A673 (cell line): ENCODE measurements at regions not wholly inside any gene's neighbourhood (a gene's known extent, or its start where the extent isn't known, plus 50 kb on each side); places are given as distances from the start of the nearest gene placed in this dataset.

Experiments used
- BruUV-seq: library from RNA; stranded (reverse); fragments of 400-500 nt; replicated peaks from 2 replicates; lab custom pipeline; 2021; lab: Mats Ljungman, UMichigan
- CTCF ChIA-PET: fragments of 300-600 bp; sonication (Branson Sonifier 250); formaldehyde crosslinking; loops from one replicate; lab custom pipeline; 2022; ENCODE audit warnings: antibody characterized with exemption; lab: Charles Lee
- POLR2A ChIA-PET: fragments of 300-600 bp; sonication (Branson Sonifier 250); formaldehyde crosslinking; loops from one replicate; lab custom pipeline; 2022; ENCODE audit warnings: antibody characterized with exemption; ENCODE audit not compliant: low non-redundant PET; lab: Charles Lee
- DNase-seq: peaks from one replicate; pipeline ENCODE4 v3.0.0-alpha.2; 2015; ENCODE audit warnings: low spot score
- H3K27ac ChIP-seq: fragments of 200-600 bp; sonication (generic); 2 replicates; pipeline ENCODE4 v1.5.1; 2016; ENCODE audit warnings: mixed run types, low read depth, mild to moderate bottlenecking, mixed read lengths, antibody characterized with exemption, low read length; ENCODE audit not compliant: poor library complexity, severe bottlenecking
- H3K27me3 ChIP-seq: fragments of 200-600 bp; sonication (generic); replicated peaks from 2 replicates; pipeline ENCODE4 v1.6.1; 2017; ENCODE audit warnings: mixed run types, low read depth, mild to moderate bottlenecking, mixed read lengths, antibody characterized with exemption, low read length; ENCODE audit not compliant: insufficient read depth, poor library complexity
- H3K36me3 ChIP-seq: fragments of 200-600 bp; sonication (generic); 2 replicates; pipeline ENCODE4 v1.6.1; 2016; ENCODE audit warnings: mixed run types, mild to moderate bottlenecking, mixed read lengths, antibody characterized with exemption, low read length; ENCODE audit not compliant: insufficient read depth, poor library complexity, severe bottlenecking
- H3K4me1 ChIP-seq: fragments of 200-600 bp; sonication (generic); 2 replicates; pipeline ENCODE4 v1.6.1; 2017; ENCODE audit warnings: mixed run types, mild to moderate bottlenecking, mixed read lengths, antibody characterized with exemption, low read length; ENCODE audit not compliant: insufficient read depth, poor library complexity, severe bottlenecking
- H3K4me3 ChIP-seq: fragments of 200-600 bp; sonication (generic); 2 replicates; pipeline ENCODE4 v1.5.1; 2016; ENCODE audit warnings: low read depth, mixed run types, mild to moderate bottlenecking, mixed read lengths, low read length; ENCODE audit not compliant: poor library complexity, severe bottlenecking
- H3K9me3 ChIP-seq: fragments of 200-600 bp; sonication (generic); 2 replicates; pipeline ENCODE4 v1.6.1; 2016; ENCODE audit warnings: mixed run types, low read depth, mild to moderate bottlenecking, mixed read lengths, antibody characterized with exemption, low read length; ENCODE audit not compliant: poor library complexity, severe bottlenecking
- CTCF ChIP-seq: fragments of 300-800, 200-600 bp; sonication (generic); conservative IDR thresholded peaks from 2 replicates; pipeline ENCODE4 v1.5.1; 2017; ENCODE audit warnings: low read depth, mild to moderate bottlenecking, antibody characterized with exemption, low read length, moderate library complexity, mixed read lengths
- EZH2 ChIP-seq: fragments of 200-600 bp; sonication (generic); IDR thresholded peaks from 2 replicates; pipeline ENCODE4 v1.6.1; 2017; ENCODE audit warnings: borderline replicate concordance, low read depth, mild to moderate bottlenecking, mixed read lengths, antibody characterized with exemption, low read length; ENCODE audit not compliant: poor library complexity, severe bottlenecking
- intact Hi-C: fragments of 100-400 bp; cut with micrococcal nuclease; formaldehyde crosslinking; loops from one replicate; pipeline ENCODE4 v1.10.0; 2022; ENCODE audit not compliant: unreplicated experiment

- CTCF ChIA-PET = no interaction called here
Observed at GRCh38 chr21:39062196-39062595, 121.1 kb downstream of the PSMG1 start.

GRCh38 chr21:39061766-39062165 lies 121.5 kb downstream of the PSMG1 start:
- no TSS peak for BruUV-seq
- H3K27ac ChIP-seq = no peak overlapping the region
- no peaks in the 10 kb centered on the region for H3K36me3 ChIP-seq
- POLR2A ChIA-PET = no interaction called here
- intact Hi-C loops = no loop called here
- TF ChIP-seq EZH2 = no peak
- TF ChIP-seq CTCF = no peak
- no peaks in the 10 kb centered on the region for H3K4me1 ChIP-seq
- DNase-seq = no peak
- no peak overlapping the region for H3K4me3 ChIP-seq
- no peaks in the 10 kb centered on the region for H3K9me3 ChIP-seq
- CTCF ChIA-PET = no interaction called here
- H3K27me3 ChIP-seq = no peaks in the 10 kb centered on the region

More at GRCh38 chr21:39062196-39062595, 121.1 kb downstream of the PSMG1 start:
- TF ChIP-seq CTCF = no peak
- TF ChIP-seq EZH2 = no peak
- no TSS peak for BruUV-seq
- no peaks in the 10 kb centered on the region for H3K36me3 ChIP-seq
- H3K9me3 ChIP-seq = no peaks in the 10 kb centered on the region
- no peaks in the 10 kb centered on the region for H3K4me1 ChIP-seq
- DNase-seq = no peak
- no peak overlapping the region for H3K27ac ChIP-seq
- POLR2A ChIA-PET = no interaction called here
- intact Hi-C loops = no loop called here
- no peak overlapping the region for H3K4me3 ChIP-seq
- H3K27me3 ChIP-seq = no peaks in the 10 kb centered on the region

DNA sequence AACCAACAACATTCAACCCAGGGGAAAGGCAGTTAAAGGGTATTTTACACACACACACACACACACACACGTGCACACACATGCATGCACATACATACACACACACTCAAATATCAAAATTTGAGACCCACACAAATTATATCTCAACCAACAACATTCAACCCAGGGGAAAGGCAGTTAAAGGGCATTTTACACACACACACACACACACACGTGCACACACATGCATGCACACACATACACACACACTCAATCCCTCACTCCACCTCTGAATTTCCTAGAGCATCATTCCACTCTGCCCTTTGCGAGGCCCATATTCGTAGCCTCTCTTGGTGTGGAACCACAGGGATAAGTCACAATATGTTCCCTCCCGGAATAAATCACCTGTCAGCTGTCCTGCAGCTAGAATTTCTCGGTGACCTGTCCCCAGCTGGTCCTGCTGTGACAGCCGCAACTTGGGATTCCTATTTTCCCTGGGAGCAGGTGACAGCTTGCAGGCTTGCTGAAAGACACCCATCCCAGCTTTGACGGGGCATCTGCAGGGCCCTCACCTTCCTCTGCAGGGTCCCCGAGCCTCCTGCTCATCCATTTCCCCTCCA lies 122.7 kb downstream of the PSMG1 start:
- ChIA-PET POLR2A (interaction anchor here (0.6 kb wide), 1 partner anchor 1600 kb away, joined by 3 read pairs; no protein-coding TSS in a partner anchor), CTCF (no interaction called here)
- H3K9me3 ChIP-seq = no peaks in the 10 kb centered on the region
- no peak overlapping the region for H3K4me3 ChIP-seq
- no peak overlapping the region for H3K27ac ChIP-seq
- intact Hi-C loops = no loop called here
- H3K4me1 ChIP-seq = no peaks in the 10 kb centered on the region
- TF ChIP-seq EZH2 = no peak
- no peaks in the 10 kb centered on the region for H3K36me3 ChIP-seq
- no TSS peak for BruUV-seq
- H3K27me3 ChIP-seq = peaks cover 3% of the 10 kb centered on the region
- no peak for DNase-seq

DNA sequence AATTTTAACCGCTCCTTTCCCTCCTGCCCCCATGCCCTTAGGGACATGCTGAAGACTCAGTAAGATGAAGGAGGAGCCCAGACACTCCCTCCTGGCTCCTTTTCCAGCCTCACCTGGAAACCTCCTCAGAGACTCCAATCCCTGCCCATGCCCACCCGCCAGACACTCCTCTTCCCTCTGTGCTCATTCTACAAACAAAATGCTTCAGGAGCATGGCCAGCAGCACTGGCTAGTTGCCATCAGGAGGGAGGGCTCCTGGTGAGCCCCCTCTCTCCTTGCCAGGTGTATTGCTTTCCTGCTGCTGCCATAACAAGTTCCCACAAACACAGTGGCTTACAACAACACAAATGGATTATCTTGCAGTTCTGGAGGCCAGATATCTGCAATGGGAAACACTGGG lies 126.1 kb downstream of the PSMG1 start:
- ChIA-PET CTCF (no interaction called here), POLR2A (no interaction called here)

More for the DNA sequence above, 126.1 kb downstream of the PSMG1 start:
- H3K4me1 ChIP-seq = no peaks in the 10 kb centered on the region
- no peak for DNase-seq
- intact Hi-C loops = no loop called here
- TF ChIP-seq CTCF (no peak), EZH2 (no peak)
- BruUV-seq = no TSS peak
- no peak overlapping the region for H3K27ac ChIP-seq
- H3K36me3 ChIP-seq = no peaks in the 10 kb centered on the region
- H3K27me3 ChIP-seq = peaks cover 3% of the 10 kb centered on the region
- H3K9me3 ChIP-seq = no peaks in the 10 kb centered on the region
- no peak overlapping the region for H3K4me3 ChIP-seq
